ENCODE measurements at regions not wholly inside any gene's neighbourhood (a gene's known extent, or its start where the extent isn't known, plus 50 kb on each side); places are given as distances from the start of the nearest gene placed in this dataset.

GRCh38 chr10:108840944-108841343 lies 1082.4 kb downstream of the XPNPEP1 start:
- no peak for TF ChIP-seq CTCF (conservative IDR thresholded peaks at IDR 0.05)
- TF ChIP-seq EZH2 (IDR thresholded peaks at IDR 0.05; ENCODE audit: low read depth) = no peak

Data from PC-9 (cell line).